CD4-positive, alpha-beta T cell treated with Interleukin-21 for 1 hour (primary cell): ENCODE measurements at regions not wholly inside any gene's neighbourhood (a gene's known extent, or its start where the extent isn't known, plus 50 kb on each side); places are given as distances from the start of the nearest gene placed in this dataset.
"Not testable (repeated sequence)": the region's sequence is repeated elsewhere in the genome, so short reads cannot be mapped to it uniquely, and the experiment has no call there.

ENCODE experiments used
- DNase-seq: peaks from one replicate; pipeline ENCODE4 v3.0.0-alpha.2; 2020

- no peak for DNase-seq
These were observed 1120.0 kb upstream of the CDH10 start for GRCh38 chr5:25764733-25765132.

- DNase-seq = no peak
These were observed 1119.0 kb upstream of the CDH10 start for GRCh38 chr5:25763781-25764180.

GRCh38 chr5:25754895-25755294, 1110.1 kb upstream of the CDH10 start:
- DNase-seq = no peak

- no peak for DNase-seq
These were observed 1100.1 kb upstream of the CDH10 start for GRCh38 chr5:25744908-25745307.

GRCh38 chr5:25716680-25717079, 1071.9 kb upstream of the CDH10 start:
- DNase-seq = no peak

GRCh38 chr5:25713259-25713658, 1068.5 kb upstream of the CDH10 start:
- DNase-seq = no peak

GRCh38 chr5:25707093-25707492, 1062.3 kb upstream of the CDH10 start:
- no peak for DNase-seq

GRCh38 chr5:25701936-25702335, 1057.2 kb upstream of the CDH10 start:
- no peak for DNase-seq

GRCh38 chr5:25694801-25695200, 1050.0 kb upstream of the CDH10 start:
- no peak for DNase-seq

GRCh38 chr5:25688156-25688555, 1043.4 kb upstream of the CDH10 start:
- DNase-seq = no peak

GRCh38 chr5:25669645-25670401, 1025.0 kb upstream of the CDH10 start:
- DNase-seq = no peak

GRCh38 chr5:25662610-25663009, 1017.8 kb upstream of the CDH10 start:
- DNase-seq = no peak

- DNase-seq = not testable (repeated sequence)
These were observed 1005.5 kb upstream of the CDH10 start for GRCh38 chr5:25650316-25650715.

GRCh38 chr5:25649628-25650265, 1005.0 kb upstream of the CDH10 start:
- no peak for DNase-seq

- DNase-seq = no peak
These were observed 1001.9 kb upstream of the CDH10 start for GRCh38 chr5:25646421-25647341.

GRCh38 chr5:25641124-25641523, 996.3 kb upstream of the CDH10 start:
- DNase-seq = no peak

- DNase-seq = no peak
These were observed 974.5 kb upstream of the CDH10 start for GRCh38 chr5:25619273-25619672.

GRCh38 chr5:25618821-25619220, 974.0 kb upstream of the CDH10 start:
- DNase-seq = no peak

- no peak for DNase-seq
These were observed 969.7 kb upstream of the CDH10 start for GRCh38 chr5:25614466-25614865.

- no peak for DNase-seq
These were observed 959.9 kb upstream of the CDH10 start for GRCh38 chr5:25604681-25605080.

GRCh38 chr5:25579111-25579510, 934.3 kb upstream of the CDH10 start:
- no peak for DNase-seq

GRCh38 chr5:25573691-25574090, 928.9 kb upstream of the CDH10 start:
- DNase-seq = no peak

- no peak for DNase-seq
These were observed 925.3 kb upstream of the CDH10 start for GRCh38 chr5:25570067-25570583.
